ENCODE measurements at regions not wholly inside any gene's neighbourhood (a gene's known extent, or its start where the extent isn't known, plus 50 kb on each side); places are given as distances from the start of the nearest gene placed in this dataset.

DNA sequence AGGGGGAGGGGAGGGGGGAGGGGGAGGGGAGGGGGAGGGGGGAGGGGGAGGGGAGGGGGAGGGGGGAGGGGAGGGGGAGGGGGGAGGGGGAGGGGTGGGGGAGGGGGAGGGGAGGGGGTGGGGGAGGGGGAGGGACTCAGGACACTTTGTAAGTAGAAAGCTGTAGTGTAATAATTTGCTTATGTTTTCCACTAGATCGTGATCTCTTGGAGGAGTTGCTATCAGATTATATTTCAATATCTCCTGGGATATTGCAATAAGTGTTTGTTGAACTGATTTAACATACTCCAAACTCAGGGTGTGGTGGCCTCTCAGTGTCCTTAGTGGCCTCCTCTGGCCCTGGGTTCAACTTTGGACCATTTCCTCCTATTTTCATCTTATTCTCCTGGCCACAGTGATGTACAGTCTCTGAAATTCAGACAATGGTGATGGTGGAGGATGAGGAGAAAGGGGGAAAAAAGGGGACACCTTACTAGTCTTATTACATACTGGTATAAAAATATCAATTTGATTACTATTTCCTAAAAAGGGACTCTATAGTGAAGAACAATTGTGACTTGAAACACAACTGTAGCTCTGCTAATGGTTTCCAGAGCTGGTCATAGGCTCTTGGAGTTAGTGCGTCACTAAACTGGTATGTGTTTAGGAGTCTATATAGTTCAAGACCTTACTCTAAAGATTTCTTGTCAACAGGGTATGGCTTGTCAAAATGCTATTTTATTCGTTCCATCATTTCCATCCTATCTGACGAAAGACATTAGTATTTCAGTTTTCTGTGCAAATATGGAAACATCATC, 89.6 kb downstream of the DDX1 start:
- TF ChIP-seq, protein P1, sequence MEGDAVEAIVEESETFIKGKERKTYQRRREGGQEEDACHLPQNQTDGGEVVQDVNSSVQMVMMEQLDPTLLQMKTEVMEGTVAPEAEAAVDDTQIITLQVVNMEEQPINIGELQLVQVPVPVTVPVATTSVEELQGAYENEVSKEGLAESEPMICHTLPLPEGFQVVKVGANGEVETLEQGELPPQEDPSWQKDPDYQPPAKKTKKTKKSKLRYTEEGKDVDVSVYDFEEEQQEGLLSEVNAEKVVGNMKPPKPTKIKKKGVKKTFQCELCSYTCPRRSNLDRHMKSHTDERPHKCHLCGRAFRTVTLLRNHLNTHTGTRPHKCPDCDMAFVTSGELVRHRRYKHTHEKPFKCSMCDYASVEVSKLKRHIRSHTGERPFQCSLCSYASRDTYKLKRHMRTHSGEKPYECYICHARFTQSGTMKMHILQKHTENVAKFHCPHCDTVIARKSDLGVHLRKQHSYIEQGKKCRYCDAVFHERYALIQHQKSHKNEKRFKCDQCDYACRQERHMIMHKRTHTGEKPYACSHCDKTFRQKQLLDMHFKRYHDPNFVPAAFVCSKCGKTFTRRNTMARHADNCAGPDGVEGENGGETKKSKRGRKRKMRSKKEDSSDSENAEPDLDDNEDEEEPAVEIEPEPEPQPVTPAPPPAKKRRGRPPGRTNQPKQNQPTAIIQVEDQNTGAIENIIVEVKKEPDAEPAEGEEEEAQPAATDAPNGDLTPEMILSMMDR (IDR thresholded peaks at IDR 0.05), result no peak
- H3K4me1 ChIP-seq, result no peaks in the 10 kb centered on the region
- no peak overlapping the region for H3K27ac ChIP-seq
- H3K4me3 ChIP-seq, result no peak overlapping the region
- H3K36me3 ChIP-seq, result no peaks in the 10 kb centered on the region
- no peak for DNase-seq
- H3K9me3 ChIP-seq, result no peaks in the 10 kb centered on the region
- intact Hi-C loops (cut with DNase I), result no loop called here
- no peak for FAIRE-seq
- no peak for ATAC-seq
- H3K27me3 ChIP-seq, result no peaks in the 10 kb centered on the region
- WGBS, 2 donors, result 92 to 93% methylated on average over 4 of the region's 4 CpGs

GRCh38 chr2:15682354-15682753, 90.7 kb downstream of the DDX1 start:
- no peak for FAIRE-seq
- intact Hi-C loops (cut with DNase I), result no loop called here
- no peaks in the 10 kb centered on the region for H3K36me3 ChIP-seq
- no peak overlapping the region for H3K27ac ChIP-seq
- H3K4me3 ChIP-seq, result no peak overlapping the region
- no peaks in the 10 kb centered on the region for H3K9me3 ChIP-seq
- no peak for ATAC-seq
- no peaks in the 10 kb centered on the region for H3K27me3 ChIP-seq
- TF ChIP-seq, protein P1 (IDR thresholded peaks at IDR 0.05), result no peak
- WGBS, 2 donors, result 91% methylated on average over 4 of the region's 4 CpGs
- no peaks in the 10 kb centered on the region for H3K4me1 ChIP-seq
- no peak for DNase-seq

- no peak for ATAC-seq
- WGBS, 2 donors, result 65 to 70% methylated on average over 13 of the region's 13 CpGs
These were observed 92.7 kb downstream of the DDX1 start for GRCh38 chr2:15684161-15685039.

GRCh38 chr2:15685143-15685542, 93.5 kb downstream of the DDX1 start:
- FAIRE-seq, result no peak

More at GRCh38 chr2:15684161-15685039, 92.7 kb downstream of the DDX1 start:
- no peak overlapping the region for H3K4me3 ChIP-seq
- no peak overlapping the region for H3K27ac ChIP-seq
- DNase-seq (no peak), FAIRE-seq (no peak)
- intact Hi-C loops (cut with DNase I), result no loop called here
- H3K36me3 ChIP-seq, result no peaks in the 10 kb centered on the region
- TF ChIP-seq, protein P1 (IDR thresholded peaks at IDR 0.05), result no peak
- no peaks in the 10 kb centered on the region for H3K27me3 ChIP-seq
- H3K4me1 ChIP-seq, result no peaks in the 10 kb centered on the region
- no peaks in the 10 kb centered on the region for H3K9me3 ChIP-seq

More at GRCh38 chr2:15685143-15685542, 93.5 kb downstream of the DDX1 start:
- 68 to 83% methylated on average over 9 of the region's 9 CpGs for WGBS, 2 donors
- Histone ChIP-seq H3K27me3 (no peaks in the 10 kb centered on the region), H3K4me3 (no peak overlapping the region), H3K9me3 (no peaks in the 10 kb centered on the region), H3K27ac (no peak overlapping the region), H3K36me3 (no peaks in the 10 kb centered on the region), H3K4me1 (no peaks in the 10 kb centered on the region)
- intact Hi-C loops (cut with DNase I), result no loop called here
- no peak for DNase-seq
- no peak for ATAC-seq
- TF ChIP-seq, protein P1 (IDR thresholded peaks at IDR 0.05), result no peak
